ENCODE measurements at regions not wholly inside any gene's neighbourhood (a gene's known extent, or its start where the extent isn't known, plus 50 kb on each side); places are given as distances from the start of the nearest gene placed in this dataset.

DNA sequence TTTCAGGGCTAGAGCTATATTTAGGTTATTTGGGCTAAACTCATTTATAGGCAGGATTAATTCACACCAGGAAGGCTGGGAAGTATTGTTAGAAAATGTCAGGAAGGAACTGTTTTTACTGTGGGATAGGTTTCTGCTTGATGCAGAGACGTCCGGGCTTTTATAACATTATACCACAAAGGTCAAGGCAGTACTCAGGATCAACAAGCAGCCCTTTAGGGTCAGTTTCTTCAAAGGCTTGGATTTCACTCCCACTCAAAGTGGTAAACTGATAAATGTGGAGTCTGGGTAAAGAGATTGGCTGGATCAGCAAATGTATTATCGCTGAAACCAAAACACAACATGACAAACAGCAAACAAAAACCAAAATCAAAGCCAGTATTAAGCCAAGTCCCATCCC, 127.2 kb downstream of the ARL5B start:
- TF ChIP-seq EZH2 (IDR thresholded peaks at IDR 0.05; ENCODE audit: borderline replicate concordance, low read length) (no peak), CTCF (IDR thresholded peaks at IDR 0.05; ENCODE audit: low read length) (no peak)
